Lower leg skin (tissue), 3 donors: ENCODE measurements at regions not wholly inside any gene's neighbourhood (a gene's known extent, or its start where the extent isn't known, plus 50 kb on each side); places are given as distances from the start of the nearest gene placed in this dataset.

Experiments
- POLR2A ChIP-seq, 2 donors: fragments of 450-650 bp; IDR thresholded peaks; one replicate each; pipeline ENCODE4 v1.6.1; 2016 to 2017; ENCODE audit warnings: antibody characterized with exemption in 2 of 2, mild to moderate bottlenecking in 1 of 2, moderate library complexity in 1 of 2
- TF ChIP-seq, protein P1 (sequence below), 3 donors: fragments of 450-650 bp; IDR thresholded peaks; one replicate each; pipeline ENCODE4 v1.5.1; 2016; ENCODE audit warnings: antibody characterized with exemption in 3 of 3, mild to moderate bottlenecking in 3 of 3, moderate library complexity in 2 of 3

DNA sequence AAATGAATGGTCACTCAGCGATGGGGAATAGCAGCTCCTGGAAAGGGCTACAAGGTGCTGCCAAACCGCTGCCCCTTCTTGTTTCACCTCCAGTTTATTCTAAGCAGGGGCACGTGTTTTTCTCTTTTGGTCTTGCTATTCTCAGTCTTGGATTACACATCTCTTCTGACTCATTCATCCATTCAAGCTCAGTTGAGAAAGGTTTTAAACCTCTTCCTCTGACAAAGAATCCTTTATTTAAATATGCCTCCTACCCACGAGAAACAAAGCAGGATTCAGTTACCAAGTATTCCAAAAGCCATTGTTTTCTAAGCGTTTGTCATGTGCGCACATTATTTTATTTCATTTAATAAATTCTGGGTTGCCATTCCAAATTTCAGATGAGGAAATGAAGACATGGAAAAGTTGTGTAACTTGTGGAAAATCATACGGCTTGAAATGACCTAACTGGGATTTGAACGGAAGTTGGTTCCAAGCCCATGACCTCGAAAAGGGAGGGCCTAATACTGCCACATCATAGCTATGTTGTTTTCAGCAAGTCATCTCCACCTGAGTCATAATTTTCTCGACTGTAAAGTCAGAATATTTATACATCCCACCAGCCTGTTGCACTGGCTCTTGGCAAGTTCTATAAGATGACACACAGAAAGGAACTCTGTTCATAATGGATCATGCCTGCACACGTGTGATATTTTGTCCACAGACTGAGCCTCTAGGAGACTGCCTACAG is 292.0 kb upstream of the SLCO3A1 start:
- no peak for TF ChIP-seq POLR2A (IDR thresholded peaks at IDR 0.05)
- TF ChIP-seq, protein P1, sequence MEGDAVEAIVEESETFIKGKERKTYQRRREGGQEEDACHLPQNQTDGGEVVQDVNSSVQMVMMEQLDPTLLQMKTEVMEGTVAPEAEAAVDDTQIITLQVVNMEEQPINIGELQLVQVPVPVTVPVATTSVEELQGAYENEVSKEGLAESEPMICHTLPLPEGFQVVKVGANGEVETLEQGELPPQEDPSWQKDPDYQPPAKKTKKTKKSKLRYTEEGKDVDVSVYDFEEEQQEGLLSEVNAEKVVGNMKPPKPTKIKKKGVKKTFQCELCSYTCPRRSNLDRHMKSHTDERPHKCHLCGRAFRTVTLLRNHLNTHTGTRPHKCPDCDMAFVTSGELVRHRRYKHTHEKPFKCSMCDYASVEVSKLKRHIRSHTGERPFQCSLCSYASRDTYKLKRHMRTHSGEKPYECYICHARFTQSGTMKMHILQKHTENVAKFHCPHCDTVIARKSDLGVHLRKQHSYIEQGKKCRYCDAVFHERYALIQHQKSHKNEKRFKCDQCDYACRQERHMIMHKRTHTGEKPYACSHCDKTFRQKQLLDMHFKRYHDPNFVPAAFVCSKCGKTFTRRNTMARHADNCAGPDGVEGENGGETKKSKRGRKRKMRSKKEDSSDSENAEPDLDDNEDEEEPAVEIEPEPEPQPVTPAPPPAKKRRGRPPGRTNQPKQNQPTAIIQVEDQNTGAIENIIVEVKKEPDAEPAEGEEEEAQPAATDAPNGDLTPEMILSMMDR (IDR thresholded peaks at IDR 0.05), result no peak
